Esophagus squamous epithelium (tissue), 4 donors: ENCODE measurements at regions not wholly inside any gene's neighbourhood (a gene's known extent, or its start where the extent isn't known, plus 50 kb on each side); places are given as distances from the start of the nearest gene placed in this dataset.

ENCODE experiments used
- POLR2A ChIP-seq, 4 donors: fragments of 450-650 bp; IDR thresholded peaks; one replicate each; pipeline ENCODE4 v1.6.1; 2017; ENCODE audit warnings: antibody characterized with exemption in 4 of 4, mild to moderate bottlenecking in 4 of 4, moderate library complexity in 3 of 4
- TF ChIP-seq, protein P1 (sequence below), 6 experiments: fragments of 450-650 bp in 4 of 6; fragments of 200-600 bp in 2 of 6; sonication (generic) in 2 of 6; IDR thresholded peaks; one replicate each; pipeline ENCODE4 v1.5.1; 2016 to 2019; ENCODE audit warnings: antibody characterized with exemption in 6 of 6, mild to moderate bottlenecking in 4 of 6, moderate library complexity in 4 of 6

DNA sequence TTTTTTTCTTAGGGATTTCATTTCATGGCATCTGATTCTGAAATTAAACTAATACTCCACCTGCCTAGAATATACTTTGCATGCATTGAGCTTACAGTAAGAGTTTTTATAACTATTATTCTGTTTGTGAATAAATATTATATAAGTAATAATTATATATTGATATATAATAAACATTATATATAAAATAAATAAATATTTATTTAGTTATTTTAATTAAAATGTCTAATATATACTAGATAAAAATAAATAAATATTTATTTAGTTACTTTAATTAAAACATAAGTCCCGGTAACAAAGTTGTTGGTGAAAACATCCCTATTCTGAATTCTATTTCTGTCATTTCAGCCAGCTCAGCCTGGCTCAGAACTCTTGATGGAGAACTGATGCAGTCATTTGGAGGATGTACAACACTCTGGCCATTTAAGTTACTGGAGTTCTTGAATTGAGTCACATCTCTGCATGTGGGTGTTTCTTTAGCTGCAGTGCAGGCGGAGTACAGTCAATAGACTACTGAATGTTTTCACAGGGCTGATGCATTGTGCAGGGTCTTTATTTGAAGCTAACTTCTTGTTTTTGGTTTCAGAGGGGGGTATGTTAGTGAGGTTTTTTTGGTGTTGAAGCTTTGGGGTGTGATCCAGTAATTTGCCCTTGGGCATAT, 508.9 kb upstream of the ADGRB3 start:
- TF ChIP-seq, protein P1, sequence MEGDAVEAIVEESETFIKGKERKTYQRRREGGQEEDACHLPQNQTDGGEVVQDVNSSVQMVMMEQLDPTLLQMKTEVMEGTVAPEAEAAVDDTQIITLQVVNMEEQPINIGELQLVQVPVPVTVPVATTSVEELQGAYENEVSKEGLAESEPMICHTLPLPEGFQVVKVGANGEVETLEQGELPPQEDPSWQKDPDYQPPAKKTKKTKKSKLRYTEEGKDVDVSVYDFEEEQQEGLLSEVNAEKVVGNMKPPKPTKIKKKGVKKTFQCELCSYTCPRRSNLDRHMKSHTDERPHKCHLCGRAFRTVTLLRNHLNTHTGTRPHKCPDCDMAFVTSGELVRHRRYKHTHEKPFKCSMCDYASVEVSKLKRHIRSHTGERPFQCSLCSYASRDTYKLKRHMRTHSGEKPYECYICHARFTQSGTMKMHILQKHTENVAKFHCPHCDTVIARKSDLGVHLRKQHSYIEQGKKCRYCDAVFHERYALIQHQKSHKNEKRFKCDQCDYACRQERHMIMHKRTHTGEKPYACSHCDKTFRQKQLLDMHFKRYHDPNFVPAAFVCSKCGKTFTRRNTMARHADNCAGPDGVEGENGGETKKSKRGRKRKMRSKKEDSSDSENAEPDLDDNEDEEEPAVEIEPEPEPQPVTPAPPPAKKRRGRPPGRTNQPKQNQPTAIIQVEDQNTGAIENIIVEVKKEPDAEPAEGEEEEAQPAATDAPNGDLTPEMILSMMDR (IDR thresholded peaks at IDR 0.05), result no peak
- no peak for TF ChIP-seq POLR2A (IDR thresholded peaks at IDR 0.05)
